SK-N-SH treated with all-trans-retinoic acid at 6 μM for 48 hours (cell line): ENCODE measurements at regions not wholly inside any gene's neighbourhood (a gene's known extent, or its start where the extent isn't known, plus 50 kb on each side); places are given as distances from the start of the nearest gene placed in this dataset.

ENCODE experiments used
- ARNTL ChIP-seq: fragments of 450-650 bp; formaldehyde crosslinking; IDR thresholded peaks from 2 replicates; pipeline ENCODE4 v1.5.0; 2020; ENCODE audit warnings: low read depth, mild to moderate bottlenecking, moderate library complexity, borderline replicate concordance
- BACH2 ChIP-seq: fragments of 250-450 bp; sonication (Bioruptor Pico); IDR thresholded peaks from 2 replicates; pipeline ENCODE4 v1.9.0; 2021; ENCODE audit warnings: mild to moderate bottlenecking, borderline replicate concordance
- CREB5 ChIP-seq: fragments of 250-450 bp; sonication (Bioruptor Pico); IDR thresholded peaks from 2 replicates; pipeline ENCODE4 v1.5.1; 2020; ENCODE audit warnings: low read depth, mild to moderate bottlenecking, moderate library complexity
- CSDC2 ChIP-seq: fragments of 250-450 bp; sonication (Bioruptor Pico); IDR thresholded peaks from 2 replicates; pipeline ENCODE4 v1.5.0; 2020; ENCODE audit warnings: mild to moderate bottlenecking, moderate library complexity
- GLIS3 ChIP-seq: fragments of 250-450 bp; sonication (Bioruptor Pico); IDR thresholded peaks from 2 replicates; pipeline ENCODE4 v1.5.0; 2020; ENCODE audit warnings: mild to moderate bottlenecking, moderate library complexity
- PATZ1 ChIP-seq: fragments of 250-450 bp; sonication (Bioruptor Pico); IDR thresholded peaks from 2 replicates; pipeline ENCODE4 v1.8.0; 2020; ENCODE audit warnings: mild to moderate bottlenecking, moderate library complexity, borderline replicate concordance
- PPARA ChIP-seq: fragments of 250-450 bp; sonication (Bioruptor Pico); IDR thresholded peaks from 2 replicates; pipeline ENCODE4 v1.5.0; 2020; ENCODE audit warnings: mild to moderate bottlenecking, borderline replicate concordance
- SNAI2 ChIP-seq: fragments of 250-450 bp; sonication (Bioruptor Pico); IDR thresholded peaks from 2 replicates; pipeline ENCODE4 v1.5.0; 2020; ENCODE audit warnings: mild to moderate bottlenecking, moderate library complexity
- TCF4 ChIP-seq: fragments of 250-450 bp; sonication (Bioruptor Pico); IDR thresholded peaks from 2 replicates; pipeline ENCODE4 v1.8.0; 2021; ENCODE audit warnings: mild to moderate bottlenecking, moderate library complexity, borderline replicate concordance
- TF ChIP-seq, protein P1 (sequence below): fragments of 250-450 bp; sonication (Bioruptor Pico); IDR thresholded peaks from 2 replicates; pipeline ENCODE4 v1.8.0; 2021; ENCODE audit warnings: low read depth, mild to moderate bottlenecking, moderate library complexity, borderline replicate concordance

GRCh38 chr1:177511036-177511435, 340.3 kb downstream of the BRINP2 start:
- no peak for TF ChIP-seq ARNTL (CRISPR knock-in tag)
- TF ChIP-seq CREB5: no peak
- no peak for TF ChIP-seq PPARA (CRISPR knock-in tag)
- TF ChIP-seq SNAI2 (CRISPR knock-in tag): no peak
- no peak for TF ChIP-seq BACH2
- TF ChIP-seq TCF4 (CRISPR knock-in tag): no peak
- TF ChIP-seq GLIS3: no peak
- TF ChIP-seq PATZ1 (CRISPR knock-in tag): no peak
- TF ChIP-seq, protein P1, sequence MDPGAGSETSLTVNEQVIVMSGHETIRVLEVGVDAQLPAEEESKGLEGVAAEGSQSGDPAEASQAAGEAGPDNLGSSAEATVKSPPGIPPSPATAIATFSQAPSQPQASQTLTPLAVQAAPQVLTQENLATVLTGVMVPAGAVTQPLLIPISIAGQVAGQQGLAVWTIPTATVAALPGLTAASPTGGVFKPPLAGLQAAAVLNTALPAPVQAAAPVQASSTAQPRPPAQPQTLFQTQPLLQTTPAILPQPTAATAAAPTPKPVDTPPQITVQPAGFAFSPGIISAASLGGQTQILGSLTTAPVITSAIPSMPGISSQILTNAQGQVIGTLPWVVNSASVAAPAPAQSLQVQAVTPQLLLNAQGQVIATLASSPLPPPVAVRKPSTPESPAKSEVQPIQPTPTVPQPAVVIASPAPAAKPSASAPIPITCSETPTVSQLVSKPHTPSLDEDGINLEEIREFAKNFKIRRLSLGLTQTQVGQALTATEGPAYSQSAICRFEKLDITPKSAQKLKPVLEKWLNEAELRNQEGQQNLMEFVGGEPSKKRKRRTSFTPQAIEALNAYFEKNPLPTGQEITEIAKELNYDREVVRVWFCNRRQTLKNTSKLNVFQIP: no peak
- no peak for TF ChIP-seq CSDC2 (CRISPR knock-in tag)
